ENCODE measurements at regions not wholly inside any gene's neighbourhood (a gene's known extent, or its start where the extent isn't known, plus 50 kb on each side); places are given as distances from the start of the nearest gene placed in this dataset.

- Histone ChIP-seq H3K4me1 (replicated peaks in 1 of 2) (peaks cover 0 to 3% of the 10 kb centered on the region in 2 donors), H3K27ac (no peak overlapping the region), H3K4me3 (no peak overlapping the region)
- in situ Hi-C loops (cut with MboI; ENCODE audit: low pct_unique_long_range_greater_than_20kb in 2 of 9, low sequenced_read_pairs in 9 of 9, unreplicated experiment in 9 of 9), result no loop called here
- WGBS, 10 experiments, result 0 to 93% (median 50%) methylated on average over 1 to 3 of the region's 3 CpGs; no CpG with 5 or more reads in 5 of the 10 experiments
- ATAC-seq (replicated peaks in 6 of 8), result peak in 1 of 8 experiments; percentile 86
Observed at GRCh38 chr11:91860661-91861060, 364.0 kb upstream of the FAT3 start.

- WGBS, 10 experiments, result 17 to 80% (median 75%) methylated on average over 1 of the region's 1 CpG; no CpG with 5 or more reads in 4 of the 10 experiments
- in situ Hi-C loops (cut with MboI; ENCODE audit: low pct_unique_long_range_greater_than_20kb in 2 of 9, low sequenced_read_pairs in 9 of 9, unreplicated experiment in 9 of 9), result no loop called here
- H3K4me1 ChIP-seq (replicated peaks in 1 of 2), result no peaks in the 10 kb centered on the region
Observed at GRCh38 chr11:91859666-91860065, 365.0 kb upstream of the FAT3 start.

GRCh38 chr11:91857179-91857578 lies 367.4 kb upstream of the FAT3 start:
- ATAC-seq (replicated peaks in 6 of 8), result no peak
- 0 to 93% (median 60%) methylated on average over 1 of the region's 1 CpG for WGBS, 10 experiments
- Histone ChIP-seq H3K27ac (no peak overlapping the region), H3K4me3 (no peak overlapping the region), H3K4me1 (replicated peaks in 1 of 2) (no peaks in the 10 kb centered on the region)
- in situ Hi-C loops (cut with MboI; ENCODE audit: low pct_unique_long_range_greater_than_20kb in 2 of 9, low sequenced_read_pairs in 9 of 9, unreplicated experiment in 9 of 9), result no loop called here

More at GRCh38 chr11:91859666-91860065, 365.0 kb upstream of the FAT3 start:
- Histone ChIP-seq H3K27ac (no peak overlapping the region), H3K4me3 (no peak overlapping the region)
- ATAC-seq (replicated peaks in 6 of 8), result no peak

GRCh38 chr11:91854780-91855179 lies 369.8 kb upstream of the FAT3 start:
- peaks cover 6 to 8% of the 10 kb centered on the region in 2 donors for H3K4me1 ChIP-seq (replicated peaks in 1 of 2)
- WGBS, 10 experiments, result 0 to 100% (median 79%) methylated on average over 1 of the region's 1 CpG; no CpG with 5 or more reads in 6 of the 10 experiments
- in situ Hi-C loops (cut with MboI; ENCODE audit: low pct_unique_long_range_greater_than_20kb in 2 of 9, low sequenced_read_pairs in 9 of 9, unreplicated experiment in 9 of 9), result no loop called here

GRCh38 chr11:91854171-91854570 lies 370.4 kb upstream of the FAT3 start:
- H3K4me3 ChIP-seq, result no peak overlapping the region
- H3K4me1 ChIP-seq (replicated peaks in 1 of 2), result peaks cover 6 to 8% of the 10 kb centered on the region in 2 donors
- in situ Hi-C loops (cut with MboI; ENCODE audit: low pct_unique_long_range_greater_than_20kb in 2 of 9, low sequenced_read_pairs in 9 of 9, unreplicated experiment in 9 of 9), result no loop called here
- H3K27ac ChIP-seq, result no peak overlapping the region
- ATAC-seq (replicated peaks in 6 of 8), result peak in 3 of 8 experiments; percentile 80 to 91 (median 85)

More at GRCh38 chr11:91854780-91855179, 369.8 kb upstream of the FAT3 start:
- ATAC-seq (replicated peaks in 6 of 8), result no peak
- Histone ChIP-seq H3K27ac (no peak overlapping the region), H3K4me3 (no peak overlapping the region)

GRCh38 chr11:91851908-91852307 lies 372.7 kb upstream of the FAT3 start:
- H3K4me1 ChIP-seq (replicated peaks in 1 of 2), result peaks cover 6 to 8% of the 10 kb centered on the region in 2 donors
- ATAC-seq (replicated peaks in 6 of 8), result no peak
- no peak overlapping the region for H3K4me3 ChIP-seq
- no peak overlapping the region for H3K27ac ChIP-seq
- in situ Hi-C loops (cut with MboI; ENCODE audit: low pct_unique_long_range_greater_than_20kb in 2 of 9, low sequenced_read_pairs in 9 of 9, unreplicated experiment in 9 of 9), result no loop called here
- 0 to 100% (median 35%) methylated on average over 1 to 2 of the region's 2 CpGs; no CpG with 5 or more reads in 6 of the 10 experiments for WGBS, 10 experiments

GRCh38 chr11:91850533-91851275 lies 373.9 kb upstream of the FAT3 start:
- 0 to 93% (median 67%) methylated on average over 1 to 6 of the region's 7 CpGs; no CpG with 5 or more reads in 1 of the 10 experiments for WGBS, 10 experiments
- in situ Hi-C loops (cut with MboI; ENCODE audit: low pct_unique_long_range_greater_than_20kb in 2 of 9, low sequenced_read_pairs in 9 of 9, unreplicated experiment in 9 of 9), result no loop called here
- H3K27ac ChIP-seq, result no peak overlapping the region
- H3K4me3 ChIP-seq, result no peak overlapping the region
- H3K4me1 ChIP-seq (replicated peaks in 1 of 2), result peaks cover 6 to 11% of the 10 kb centered on the region in 2 donors
- ATAC-seq (replicated peaks in 6 of 8), result peak in 2 of 8 experiments; percentile 30 to 32

GRCh38 chr11:91850021-91850420 lies 374.6 kb upstream of the FAT3 start:
- Histone ChIP-seq H3K4me3 (no peak overlapping the region), H3K4me1 (replicated peaks in 1 of 2) (peaks cover 6 to 11% of the 10 kb centered on the region in 2 donors), H3K27ac (no peak overlapping the region)
- 5 to 100% (median 89%) methylated on average over 1 to 6 of the region's 6 CpGs; no CpG with 5 or more reads in 1 of the 10 experiments for WGBS, 10 experiments
- in situ Hi-C loops (cut with MboI; ENCODE audit: low pct_unique_long_range_greater_than_20kb in 2 of 9, low sequenced_read_pairs in 9 of 9, unreplicated experiment in 9 of 9), result no loop called here
- no peak for ATAC-seq (replicated peaks in 6 of 8)

- 0 to 91% (median 62%) methylated on average over 1 to 2 of the region's 2 CpGs; no CpG with 5 or more reads in 6 of the 10 experiments for WGBS, 10 experiments
- Histone ChIP-seq H3K4me1 (replicated peaks in 1 of 2) (peaks cover 6 to 11% of the 10 kb centered on the region in 2 donors), H3K4me3 (no peak overlapping the region), H3K27ac (no peak overlapping the region)
- in situ Hi-C loops (cut with MboI; ENCODE audit: low pct_unique_long_range_greater_than_20kb in 2 of 9, low sequenced_read_pairs in 9 of 9, unreplicated experiment in 9 of 9), result no loop called here
- peak in 1 of 8 experiments; percentile 59 for ATAC-seq (replicated peaks in 6 of 8)
Observed at GRCh38 chr11:91846649-91847048, 378.0 kb upstream of the FAT3 start.

- H3K4me3 ChIP-seq, result no peak overlapping the region
- in situ Hi-C loops (cut with MboI; ENCODE audit: low pct_unique_long_range_greater_than_20kb in 2 of 9, low sequenced_read_pairs in 9 of 9, unreplicated experiment in 9 of 9), result no loop called here
- ATAC-seq (replicated peaks in 6 of 8), result no peak
- H3K27ac ChIP-seq, result no peak overlapping the region
- H3K4me1 ChIP-seq (replicated peaks in 1 of 2), result peaks cover 5 to 11% of the 10 kb centered on the region in 2 donors
Observed at GRCh38 chr11:91846002-91846401, 378.6 kb upstream of the FAT3 start.

GRCh38 chr11:91840640-91841240 lies 383.9 kb upstream of the FAT3 start:
- Histone ChIP-seq H3K27ac (no peak overlapping the region), H3K4me1 (replicated peaks in 1 of 2) (no peaks in the 10 kb centered on the region), H3K4me3 (no peak overlapping the region)
- in situ Hi-C loops (cut with MboI; ENCODE audit: low pct_unique_long_range_greater_than_20kb in 2 of 9, low sequenced_read_pairs in 9 of 9, unreplicated experiment in 9 of 9), result no loop called here
- 37 to 100% (median 80%) methylated on average over 1 to 4 of the region's 4 CpGs; no CpG with 5 or more reads in 2 of the 10 experiments for WGBS, 10 experiments
- ATAC-seq (replicated peaks in 6 of 8), result peak in 1 of 8 experiments; percentile 58

GRCh38 chr11:91837411-91838330 lies 386.9 kb upstream of the FAT3 start:
- ATAC-seq (replicated peaks in 6 of 8), result peak in 2 of 8 experiments; percentile 31 to 94
- H3K27ac ChIP-seq, result no peak overlapping the region
- in situ Hi-C loops (cut with MboI; ENCODE audit: low pct_unique_long_range_greater_than_20kb in 2 of 9, low sequenced_read_pairs in 9 of 9, unreplicated experiment in 9 of 9), result no loop called here
- 7 to 90% (median 66%) methylated on average over 2 of the region's 2 CpGs; no CpG with 5 or more reads in 1 of the 10 experiments for WGBS, 10 experiments
- no peak overlapping the region for H3K4me3 ChIP-seq
- peaks cover 0 to 5% of the 10 kb centered on the region in 2 donors for H3K4me1 ChIP-seq (replicated peaks in 1 of 2)
